IMR-90 (cell line): ENCODE measurements at regions not wholly inside any gene's neighbourhood (a gene's known extent, or its start where the extent isn't known, plus 50 kb on each side); places are given as distances from the start of the nearest gene placed in this dataset.

ENCODE experiments used
- ATAC-seq: fragments of 200-7000 bp; cut with Tn5 transposase; 2 replicates; pipeline ENCODE4 v1.9.1; 2020; ENCODE audit warnings: low read depth, mild to moderate bottlenecking, moderate library complexity
- BruUV-seq: library from RNA; stranded (reverse); fragments of 400-500 nt; replicated peaks from 2 replicates; lab custom pipeline; 2021; lab: Mats Ljungman, UMichigan
- CTCF ChIA-PET: fragments of 300-600 bp; formaldehyde crosslinking; extraction: SDS; loops from one replicate; lab custom pipeline; 2021; ENCODE audit warnings: antibody characterized with exemption; lab: Yijun Ruan, JAX
- POLR2A ChIA-PET: fragments of 300-600 bp; sonication (Branson Sonifier 250); formaldehyde crosslinking; loops from one replicate; lab custom pipeline; 2022; ENCODE audit warnings: antibody characterized with exemption; ENCODE audit not compliant: unreplicated experiment; lab: Charles Lee
- DNase-seq: peaks from one replicate; pipeline ENCODE4 v3.0.0; 2013
- H2AFZ ChIP-seq: replicated peaks from 2 replicates; pipeline ENCODE3; 2013; ENCODE audit warnings: low read length, mild to moderate bottlenecking; ENCODE audit not compliant: poor library complexity
- H2AK5ac ChIP-seq: 2 replicates; pipeline ENCODE4 v1.6.1; 2013; ENCODE audit warnings: low read depth, low read length, inconsistent platforms
- H2AK9ac ChIP-seq: replicated peaks from 2 replicates; pipeline ENCODE3; 2013; ENCODE audit warnings: mild to moderate bottlenecking, low read depth, low read length, moderate library complexity; ENCODE audit not compliant: poor library complexity
- H2BK120ac ChIP-seq: 2 replicates; pipeline ENCODE4 v1.6.1; 2013; ENCODE audit warnings: low read depth, low read length, inconsistent platforms
- H2BK15ac ChIP-seq: 3 replicates; pipeline ENCODE4 v1.6.1; 2013; ENCODE audit warnings: low read depth, low read length, inconsistent platforms
- H2BK20ac ChIP-seq: 2 replicates; pipeline ENCODE4 v1.6.1; 2013; ENCODE audit warnings: low read depth, mild to moderate bottlenecking, inconsistent platforms, low read length, moderate library complexity
- H2BK5ac ChIP-seq: 2 replicates; pipeline ENCODE4 v1.6.1; 2013; ENCODE audit warnings: mild to moderate bottlenecking, low read depth, low read length, inconsistent platforms; ENCODE audit not compliant: poor library complexity, severe bottlenecking
- H3K14ac ChIP-seq: replicated peaks from 2 replicates; pipeline ENCODE4 v1.6.1; 2013; ENCODE audit warnings: low read depth, low read length, inconsistent platforms
- H3K18ac ChIP-seq: 2 replicates; pipeline ENCODE4 v1.6.1; 2013; ENCODE audit warnings: low read depth, low read length, control low read depth
- H3K23ac ChIP-seq: 2 replicates; pipeline ENCODE4 v1.6.1; 2013; ENCODE audit warnings: low read depth, low read length, inconsistent platforms
- H3K27ac ChIP-seq: 2 replicates; pipeline ENCODE4 v1.5.1; 2013; ENCODE audit warnings: mild to moderate bottlenecking, control low read depth, low read length; ENCODE audit not compliant: insufficient read depth
- H3K27me3 ChIP-seq: 2 replicates; pipeline ENCODE4 v1.6.1; 2013; ENCODE audit warnings: low read length; ENCODE audit not compliant: control insufficient read depth, insufficient read depth
- H3K36me3 ChIP-seq: 2 replicates; pipeline ENCODE4 v1.6.1; 2013; ENCODE audit warnings: low read length, mixed read lengths; ENCODE audit not compliant: control insufficient read depth, insufficient read depth
- H3K4ac ChIP-seq: 2 replicates; pipeline ENCODE4 v1.6.1; 2013; ENCODE audit warnings: low read depth, low read length, inconsistent platforms
- H3K4me1 ChIP-seq: 2 replicates; pipeline ENCODE4 v1.6.1; 2013; ENCODE audit warnings: low read length, mixed read lengths; ENCODE audit not compliant: control insufficient read depth, insufficient read depth
- H3K4me2 ChIP-seq: 2 replicates; pipeline ENCODE4 v1.6.1; 2013; ENCODE audit warnings: low read depth, mild to moderate bottlenecking, control low read depth, low read length, moderate library complexity
- H3K4me3 ChIP-seq: 2 replicates; pipeline ENCODE4 v1.5.1; 2013; ENCODE audit warnings: low read depth, mild to moderate bottlenecking, control low read depth, low read length, moderate library complexity; ENCODE audit not compliant: insufficient read depth
- H3K56ac ChIP-seq: 2 replicates; pipeline ENCODE4 v1.6.1; 2013; ENCODE audit warnings: low read length, inconsistent platforms; ENCODE audit not compliant: insufficient read depth; ENCODE audit errors: extremely low read depth
- H3K79me1 ChIP-seq, 2 experiments: 2 replicates each; pipeline ENCODE4 v1.6.1; 2013; ENCODE audit warnings: low read length in 2 of 2, inconsistent platforms in 1 of 2, low read depth in 1 of 2
- H3K9ac ChIP-seq: 2 replicates; pipeline ENCODE4 v1.6.1; 2013; ENCODE audit warnings: low read depth, low read length, control low read depth
- H3K9me1 ChIP-seq: 2 replicates; pipeline ENCODE4 v1.6.1; 2013; ENCODE audit warnings: low read length, inconsistent platforms; ENCODE audit not compliant: insufficient read depth
- H3K9me3 ChIP-seq: 2 replicates; pipeline ENCODE4 v1.6.1; 2013; ENCODE audit warnings: low read length; ENCODE audit not compliant: control insufficient read depth, insufficient read depth
- H4K20me1 ChIP-seq: 2 replicates; pipeline ENCODE4 v1.6.1; 2013; ENCODE audit warnings: low read length, inconsistent platforms; ENCODE audit not compliant: insufficient read depth
- H4K5ac ChIP-seq: 2 replicates; pipeline ENCODE4 v1.6.1; 2013; ENCODE audit warnings: mild to moderate bottlenecking, low read depth, low read length, control low read depth
- H4K8ac ChIP-seq, 2 experiments: 2 replicates each; pipeline ENCODE4 v1.6.1; 2013; ENCODE audit warnings: low read depth in 2 of 2, low read length in 2 of 2, control low read depth in 1 of 2, inconsistent platforms in 1 of 2
- H4K91ac ChIP-seq: 2 replicates; pipeline ENCODE4 v1.6.1; 2013; ENCODE audit warnings: low read depth, low read length, inconsistent platforms; ENCODE audit not compliant: insufficient read depth
- CHD1 ChIP-seq: IDR thresholded peaks from 2 replicates; pipeline ENCODE4 v1.6.1; 2012; ENCODE audit warnings: low read depth, low read length, improper control_type of control experiment
- RFX5 ChIP-seq: IDR thresholded peaks from 2 replicates; pipeline ENCODE4 v1.8.0; 2012; ENCODE audit warnings: low read depth, mild to moderate bottlenecking, low read length, moderate library complexity
- WGBS, 2 experiments: methylation state at CpG; one replicate each; pipeline versions ENCODE4 v1.1.5 to v1.1.7; 2013; ENCODE audit warnings: missing lambda C conversion rate in 2 of 2; ENCODE audit not compliant: insufficient read length in 1 of 2; ENCODE audit errors: extremely low coverage in 2 of 2; 5-methylcytosine and 5-hydroxymethylcytosine counted together
- dilution Hi-C: fragments of 300-500 bp; cut with HindIII; formaldehyde crosslinking; loops from one replicate; pipeline ENCODE4 v1.14.3; 2018; ENCODE audit warnings: low sequenced_read_pairs; ENCODE audit not compliant: unreplicated experiment
- in situ Hi-C: fragments of 300-500 bp; cut with MboI; formaldehyde crosslinking; loops from 3 replicates; pipeline ENCODE4 v1.14.3; 2019; ENCODE audit warnings: low sequenced_read_pairs, inconsistent platforms, mixed read lengths
- intact Hi-C: fragments of 100-400 bp; cut with micrococcal nuclease; formaldehyde crosslinking; loops from 2 replicates; pipeline ENCODE4 v1.10.0; 2022

- Histone ChIP-seq H3K79me1 (no peaks in the 10 kb centered on the region), H3K56ac (no peak overlapping the region), H3K4me2 (no peak overlapping the region), H3K23ac (no peak overlapping the region), H2BK15ac (no peak overlapping the region), H2BK5ac (no peak overlapping the region), H3K27me3 (no peaks in the 10 kb centered on the region), H3K9me1 (no peaks in the 10 kb centered on the region), H2BK20ac (no peak overlapping the region), H2AK5ac (no peak overlapping the region), H3K36me3 (no peaks in the 10 kb centered on the region), H3K14ac (no peak overlapping the region), H4K5ac (no peak overlapping the region), H2BK120ac (no peak overlapping the region), H2AK9ac (no peak overlapping the region), H4K20me1 (no peaks in the 10 kb centered on the region), H3K18ac (no peak overlapping the region), H3K9me3 (no peaks in the 10 kb centered on the region), H4K91ac (no peak overlapping the region), H3K4me3 (no peak overlapping the region), H3K27ac (no peak overlapping the region), H4K8ac (no peak overlapping the region), H3K4ac (no peak overlapping the region), H3K4me1 (peaks cover 2% of the 10 kb centered on the region), H2AFZ (no peak overlapping the region), H3K9ac (no peak overlapping the region)
- no peak for ATAC-seq
- ChIA-PET POLR2A (no interaction called here), CTCF (no interaction called here)
- no CpG with 5 or more reads among the region's 1 CpG for WGBS, 2 experiments
- TF ChIP-seq RFX5, result no peak
- TF ChIP-seq CHD1, result no peak
- intact Hi-C loops (loop anchor here (5.0 kb wide), 1 partner anchor 361 kb away; no protein-coding TSS in a partner anchor), in situ Hi-C loops (no loop called here), dilution Hi-C loops (no loop called here)
- no peak for DNase-seq
- BruUV-seq, result no TSS peak
Observed at GRCh38 chr2:144151405-144151804, 368.5 kb downstream of the ZEB2 start.
